KBM-7 (cell line): ENCODE measurements at regions not wholly inside any gene's neighbourhood (a gene's known extent, or its start where the extent isn't known, plus 50 kb on each side); places are given as distances from the start of the nearest gene placed in this dataset.
A peak's percentile ranks its signal among the peaks of the same experiment; 100 is the strongest.

ENCODE experiments used
- DNase-seq: peaks from one replicate; pipeline ENCODE4 v3.0.0-alpha.2; 2015
- in situ Hi-C: fragments of 300-500 bp; cut with MboI; formaldehyde crosslinking; loops from 2 replicates; pipeline ENCODE4 v1.14.3; 2020; ENCODE audit warnings: low sequenced_read_pairs, low pct_unique_long_range_greater_than_20kb, mixed read lengths

DNA sequence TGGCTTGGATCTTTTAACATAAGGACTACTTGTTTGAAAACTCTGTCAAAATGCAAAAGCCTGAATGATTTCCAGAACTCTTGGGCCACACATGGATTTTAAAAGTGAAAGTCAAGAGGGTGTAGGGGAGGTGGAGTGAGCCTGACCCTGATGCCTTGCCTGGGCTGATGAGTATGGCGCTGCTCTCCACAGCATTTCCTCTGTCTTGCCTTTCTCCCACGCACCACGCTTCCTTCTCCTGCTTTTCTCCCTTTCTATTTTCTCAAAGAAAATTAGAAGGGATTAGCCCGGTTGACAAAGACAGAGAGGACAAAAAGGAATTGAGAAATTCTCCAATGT lies 207.0 kb upstream of the CCDC68 start:
- peak; percentile 26 for DNase-seq
- in situ Hi-C loops, result no loop called here

DNA sequence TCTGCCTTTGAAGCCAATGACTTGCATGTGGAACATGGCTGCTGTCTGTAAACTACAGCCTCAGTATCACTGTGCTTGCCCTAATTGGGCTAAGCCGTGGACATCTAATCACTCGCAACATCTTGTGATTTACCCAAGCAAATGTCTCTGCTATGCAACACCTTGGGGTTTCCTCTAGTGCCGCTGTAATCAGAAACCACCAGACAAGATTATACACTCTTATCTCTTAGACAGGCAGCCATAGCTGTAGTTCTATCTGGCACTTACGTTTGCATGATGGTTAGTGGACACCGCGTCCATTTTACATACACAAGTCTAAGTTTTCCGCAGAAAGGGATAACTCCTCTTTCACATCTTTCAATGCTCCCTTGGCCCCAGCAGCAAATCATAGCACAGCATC lies 204.3 kb upstream of the CCDC68 start:
- DNase-seq, result no peak
- in situ Hi-C loops, result no loop called here

- no peak for DNase-seq
- in situ Hi-C loops, result no loop called here
Observed at GRCh38 chr18:55161916-55162315, 202.7 kb upstream of the CCDC68 start.

DNA sequence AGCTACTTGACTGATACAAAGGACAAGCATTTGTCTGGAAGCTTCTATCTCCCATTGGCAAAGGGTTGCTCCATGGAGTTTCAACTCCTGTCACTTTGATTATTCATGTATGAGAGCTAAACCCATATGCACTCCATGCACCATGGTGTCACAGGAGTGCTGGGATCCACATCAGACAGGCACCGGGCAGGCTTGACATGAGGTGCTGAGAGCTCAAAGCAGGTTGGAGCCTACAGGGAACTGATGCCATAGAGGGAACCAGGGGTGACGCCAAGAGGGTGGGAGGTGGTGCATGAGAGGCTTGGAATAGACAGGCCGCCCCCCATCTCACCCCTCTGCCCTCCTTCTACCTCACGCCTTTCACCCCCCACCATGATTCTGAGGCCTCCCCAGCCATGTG lies 199.8 kb upstream of the CCDC68 start:
- in situ Hi-C loops, result no loop called here
- no peak for DNase-seq

DNA sequence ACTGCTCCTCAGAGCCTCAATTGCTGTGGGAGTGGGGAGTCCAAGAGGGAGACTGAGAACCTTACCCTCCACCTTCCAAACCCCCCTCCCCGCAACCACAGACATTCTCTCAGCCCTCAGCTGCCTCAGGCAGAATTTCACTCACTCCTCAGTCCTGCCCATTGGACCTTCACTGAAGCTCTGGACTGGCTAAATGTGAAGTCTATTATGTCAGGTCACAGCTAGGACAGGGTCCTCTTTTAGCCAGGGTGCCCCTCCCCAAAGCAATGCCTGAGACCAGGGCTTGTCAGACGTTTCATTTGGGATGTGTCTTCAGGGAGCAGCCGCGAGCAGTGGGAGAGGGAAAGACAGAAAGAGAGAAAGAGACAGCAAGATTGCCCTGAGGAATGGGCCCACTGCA lies 199.3 kb upstream of the CCDC68 start:
- in situ Hi-C loops, result no loop called here
- DNase-seq, result no peak

- no peak for DNase-seq
- in situ Hi-C loops, result no loop called here
Observed at GRCh38 chr18:55153346-55153745, 194.1 kb upstream of the CCDC68 start.

- DNase-seq, result no peak
Observed at GRCh38 chr18:55152801-55153200, 193.5 kb upstream of the CCDC68 start.

GRCh38 chr18:55149994-55150393 lies 190.7 kb upstream of the CCDC68 start:
- in situ Hi-C loops, result no loop called here

More at GRCh38 chr18:55152801-55153200, 193.5 kb upstream of the CCDC68 start:
- in situ Hi-C loops, result no loop called here

DNA sequence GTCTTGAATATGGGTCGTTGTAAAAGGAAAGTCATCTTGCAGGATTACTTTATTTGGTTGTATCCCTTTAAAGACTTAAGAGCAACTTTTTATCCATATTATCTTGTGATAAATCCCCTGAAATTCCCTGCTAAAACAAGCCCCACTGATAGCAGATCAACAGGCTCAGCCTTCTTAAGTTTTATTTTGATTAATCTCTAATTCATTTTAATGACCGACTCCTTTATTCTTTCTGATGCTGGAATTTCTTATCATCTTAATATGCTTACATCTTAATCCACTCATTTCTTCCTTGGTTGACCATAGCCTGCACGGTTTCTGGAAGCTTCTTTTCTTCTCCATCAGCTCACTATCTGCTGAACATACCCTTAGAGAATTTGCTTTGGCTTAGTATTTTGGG lies 188.5 kb upstream of the CCDC68 start:
- in situ Hi-C loops, result no loop called here
- DNase-seq, result no peak

More at GRCh38 chr18:55149994-55150393, 190.7 kb upstream of the CCDC68 start:
- DNase-seq, result no peak

DNA sequence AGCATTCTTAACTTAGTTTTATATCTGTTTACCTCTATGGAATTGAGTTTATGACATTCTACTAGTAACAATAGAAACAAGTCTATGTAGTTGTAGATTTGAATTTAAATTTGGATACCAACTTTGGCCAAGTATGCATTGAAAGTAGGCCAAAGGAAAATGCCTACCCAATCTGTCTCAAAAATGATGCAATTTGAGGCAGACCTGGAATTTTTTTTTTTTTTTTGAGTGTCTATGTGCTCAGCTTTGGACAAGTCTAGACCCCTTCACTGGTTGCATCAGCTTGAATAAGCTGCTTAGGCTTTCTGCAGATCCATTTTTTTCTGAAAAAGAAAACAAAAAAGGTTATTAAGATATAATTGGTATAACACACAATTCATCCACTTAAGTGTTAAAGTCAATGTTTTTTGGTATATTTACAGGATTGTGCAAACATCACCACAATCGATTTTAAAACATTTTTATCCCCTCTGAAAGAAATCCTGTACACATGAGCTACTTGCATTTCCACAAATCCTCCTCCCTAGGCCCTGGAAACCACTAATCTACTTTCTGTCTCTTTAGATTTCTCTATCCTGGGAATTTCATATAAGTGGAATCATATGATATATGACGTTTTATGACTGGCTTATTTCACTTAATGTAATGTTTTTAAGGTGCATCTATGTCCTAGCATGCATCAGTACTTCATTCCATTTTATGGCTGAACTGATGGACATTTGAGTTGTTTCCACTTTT lies 185.1 kb upstream of the CCDC68 start:
- in situ Hi-C loops, result no loop called here
- DNase-seq, result no peak

GRCh38 chr18:55142410-55142809 lies 183.1 kb upstream of the CCDC68 start:
- peak; percentile 8 for DNase-seq
- in situ Hi-C loops, result no loop called here

- in situ Hi-C loops, result no loop called here
- DNase-seq, result no peak
Observed at GRCh38 chr18:55141318-55141717, 182.1 kb upstream of the CCDC68 start.

DNA sequence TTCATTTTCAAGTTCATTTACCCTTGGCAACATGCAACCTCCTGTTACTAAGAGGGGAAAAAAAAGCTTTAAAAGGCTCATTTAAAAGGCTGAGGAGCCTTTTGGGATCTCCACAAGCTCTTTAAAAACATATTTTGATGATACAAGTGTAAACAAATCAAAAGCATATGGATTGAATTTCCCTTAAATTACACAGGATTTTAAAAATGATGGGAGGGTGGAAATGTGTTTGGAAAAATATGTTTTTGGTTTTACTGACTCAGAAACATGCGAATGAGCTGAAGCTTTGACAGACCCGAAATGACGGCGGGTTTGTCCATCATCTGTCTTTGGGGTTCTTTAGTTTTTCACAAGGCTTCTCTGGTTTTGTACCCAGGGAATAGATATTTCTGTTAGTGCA lies 180.6 kb upstream of the CCDC68 start:
- in situ Hi-C loops, result no loop called here
- DNase-seq, result no peak

GRCh38 chr18:55139307-55139706 lies 180.0 kb upstream of the CCDC68 start:
- in situ Hi-C loops, result no loop called here
- DNase-seq, result no peak

- no peak for DNase-seq
- in situ Hi-C loops, result no loop called here
Observed at GRCh38 chr18:55138401-55138800, 179.1 kb upstream of the CCDC68 start.

GRCh38 chr18:55137602-55138001 lies 178.3 kb upstream of the CCDC68 start:
- in situ Hi-C loops, result no loop called here

DNA sequence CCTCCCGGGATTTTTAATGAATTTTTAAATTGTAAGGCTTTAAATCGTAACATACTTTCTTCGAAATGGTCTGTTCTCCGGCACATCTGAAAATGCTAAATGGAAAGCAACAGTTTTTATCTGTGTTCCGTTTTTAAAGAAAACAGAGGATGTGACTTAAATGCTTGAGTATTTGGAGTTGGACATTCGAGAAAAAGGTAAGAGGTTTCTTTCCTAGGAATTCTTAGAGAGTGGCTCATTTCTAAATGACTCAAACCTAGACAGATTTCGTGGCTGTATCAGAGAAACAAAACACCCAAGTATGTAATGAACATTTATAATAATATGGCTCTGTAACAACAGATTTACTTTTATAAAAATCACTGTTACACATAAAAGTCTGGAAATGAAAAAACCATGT lies 177.6 kb upstream of the CCDC68 start:
- in situ Hi-C loops, result no loop called here
- DNase-seq, result no peak

More at GRCh38 chr18:55137602-55138001, 178.3 kb upstream of the CCDC68 start:
- no peak for DNase-seq

DNA sequence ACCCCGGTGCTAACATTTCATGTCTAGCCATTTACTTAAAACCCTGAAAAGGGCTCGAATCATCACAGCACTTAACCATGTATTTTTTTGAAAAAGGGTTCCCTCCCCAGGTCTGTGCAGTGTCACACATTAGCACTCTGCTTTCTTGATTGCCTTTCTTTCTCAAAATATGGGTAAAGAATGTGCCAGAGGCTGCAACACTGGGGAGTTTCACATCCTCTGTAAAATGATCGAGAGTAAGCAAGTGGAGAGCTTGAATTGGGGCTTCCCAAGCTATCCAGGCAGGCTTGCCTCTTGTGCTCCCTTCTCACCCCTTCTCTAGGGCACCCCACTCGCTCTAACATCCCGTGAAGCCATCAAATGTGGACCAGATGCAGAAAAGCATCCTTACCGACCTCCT lies 177.0 kb upstream of the CCDC68 start:
- in situ Hi-C loops, result no loop called here
- DNase-seq, result no peak

DNA sequence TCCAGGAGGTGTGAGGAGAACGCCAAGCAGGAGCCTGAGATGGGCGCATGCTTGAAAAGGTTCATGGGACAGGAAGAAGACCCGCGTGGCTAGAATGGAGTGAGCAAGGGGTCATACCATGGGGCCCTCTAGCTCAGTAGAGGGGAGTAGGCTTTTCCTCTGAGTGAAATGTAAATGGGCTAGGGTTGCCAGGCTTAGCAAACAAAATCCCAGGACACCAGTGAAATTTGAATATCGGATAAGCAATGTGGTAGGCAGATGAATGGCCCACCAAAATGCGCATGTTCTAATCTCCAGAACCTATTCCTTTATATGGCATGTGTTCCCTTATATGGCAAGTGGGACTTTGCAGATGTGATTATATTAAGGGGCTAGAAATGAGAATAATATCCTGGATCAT lies 174.1 kb upstream of the CCDC68 start:
- in situ Hi-C loops, result no loop called here
- DNase-seq, result no peak

GRCh38 chr18:55128437-55128836 lies 169.2 kb upstream of the CCDC68 start:
- in situ Hi-C loops, result no loop called here
- DNase-seq, result no peak

DNA sequence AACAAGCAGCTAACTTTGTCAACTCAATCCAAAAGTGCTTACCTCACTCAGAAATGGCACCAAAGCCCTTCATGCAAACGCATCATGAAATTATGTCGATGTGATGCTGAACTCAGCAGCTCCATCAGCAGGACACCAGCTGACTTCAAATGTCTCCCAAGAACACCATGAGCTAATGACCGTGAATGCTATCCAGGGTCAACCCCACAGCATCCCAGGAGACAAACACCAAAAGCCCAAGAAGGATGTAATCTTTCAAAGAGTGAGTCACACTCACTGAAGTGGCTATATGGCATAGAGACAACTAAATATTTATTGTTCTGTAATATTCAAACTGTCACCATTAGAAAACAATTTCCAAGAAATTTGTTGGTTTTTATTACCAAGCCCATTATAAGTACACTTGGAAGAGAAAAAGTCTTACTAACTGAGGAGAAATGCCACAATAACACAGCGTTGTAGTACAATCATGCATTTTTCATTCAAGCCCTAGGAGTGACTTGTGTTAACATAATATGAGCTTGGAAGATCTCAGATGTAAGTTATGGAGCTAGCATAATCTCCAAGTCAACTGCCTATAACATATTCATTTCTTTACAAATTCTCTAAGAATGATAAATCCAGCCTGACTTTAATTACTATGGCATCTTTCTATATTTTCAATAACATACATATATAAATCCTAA lies 165.0 kb upstream of the CCDC68 start:
- DNase-seq, result no peak

More for the DNA sequence above, 165.0 kb upstream of the CCDC68 start:
- in situ Hi-C loops, result no loop called here
